EH (cell line): ENCODE measurements at regions not wholly inside any gene's neighbourhood (a gene's known extent, or its start where the extent isn't known, plus 50 kb on each side); places are given as distances from the start of the nearest gene placed in this dataset.
"Not testable (repeated sequence)": the region's sequence is repeated elsewhere in the genome, so short reads cannot be mapped to it uniquely, and the experiment has no call there.

ENCODE experiments used
- DNase-seq: peaks from one replicate; pipeline ENCODE4 v3.0.0-alpha.2; 2015; ENCODE audit warnings: low read depth

DNA sequence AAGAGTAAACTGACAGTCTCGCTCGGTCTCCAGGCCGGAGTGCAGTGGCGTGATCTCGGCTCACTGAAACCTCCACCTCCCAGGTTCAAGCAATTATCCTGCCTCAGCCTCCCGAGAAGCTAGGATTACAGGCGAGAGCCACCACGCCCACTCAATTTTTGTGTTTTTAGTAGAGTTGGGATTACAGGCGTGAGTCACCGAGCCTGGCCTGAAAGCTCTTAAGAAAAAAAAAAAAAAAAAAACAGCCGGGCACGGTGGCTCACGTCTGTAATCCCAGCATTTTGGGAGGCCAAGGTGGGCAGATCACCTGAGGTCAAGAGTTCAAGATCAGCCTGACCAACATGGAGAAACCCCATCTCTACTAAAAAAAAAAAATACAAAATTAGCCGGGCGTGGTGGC lies 55.3 kb upstream of the THOC2 start:
- DNase-seq: peak; percentile 30

DNA sequence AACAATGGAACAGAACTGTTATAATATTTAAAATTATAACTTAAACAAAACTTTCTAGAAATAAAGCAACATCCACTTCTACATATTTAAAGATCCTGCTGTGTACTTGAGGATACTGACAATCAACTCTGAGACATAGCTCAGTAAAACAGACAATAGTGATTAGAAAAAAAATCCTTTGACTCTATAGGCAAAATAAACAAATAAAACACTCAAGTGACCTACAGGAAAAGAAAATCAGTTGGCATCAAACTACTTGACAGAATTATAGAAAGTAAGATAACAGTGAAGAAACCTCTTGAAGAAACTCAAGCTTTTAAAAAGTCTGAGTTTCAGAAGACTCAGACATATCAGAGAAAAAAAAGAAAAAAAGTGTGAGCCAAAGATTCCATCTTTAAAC lies 55.9 kb upstream of the THOC2 start:
- DNase-seq: no peak

DNA sequence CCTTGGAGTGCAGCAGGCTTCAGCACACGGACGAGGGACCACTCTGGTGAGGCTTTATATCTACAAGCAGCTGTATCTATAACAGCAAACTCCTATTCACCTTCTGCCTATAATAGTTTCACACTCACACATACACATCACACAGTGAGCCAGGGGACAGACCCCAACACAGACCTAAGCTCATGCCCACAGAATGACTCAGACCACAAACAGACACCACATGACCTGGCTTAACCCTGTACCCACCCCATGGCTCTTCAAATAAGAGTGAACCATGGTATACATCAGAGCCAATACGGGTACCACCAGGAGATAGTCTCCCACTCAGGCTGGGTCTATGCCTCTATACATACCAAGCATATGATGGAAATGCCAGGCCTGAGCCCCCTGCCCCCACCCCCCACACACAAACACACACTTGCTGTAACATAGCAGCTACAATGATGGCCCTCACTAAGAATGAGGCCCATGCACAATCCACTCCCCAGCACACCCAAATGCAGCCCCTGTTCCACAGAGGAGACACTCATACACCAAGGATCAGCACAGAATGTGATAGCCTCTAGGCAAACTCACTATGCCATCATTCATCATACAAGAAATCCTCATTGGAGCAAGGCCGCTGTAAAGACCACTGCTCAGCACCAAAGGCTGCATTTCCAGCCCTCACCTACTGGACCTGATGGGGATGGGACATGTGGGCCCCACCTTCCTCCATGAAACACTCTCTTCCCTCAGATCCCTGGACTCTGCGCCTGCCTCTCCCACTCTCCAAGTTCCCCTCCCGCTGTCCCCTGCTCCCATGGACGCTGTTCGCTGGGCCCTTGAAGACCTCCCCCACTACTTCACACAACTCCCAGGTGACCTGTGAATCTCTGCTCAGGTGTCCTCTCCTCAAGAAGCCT lies 62.1 kb upstream of the XIAP start:
- peak; percentile 17 for DNase-seq

DNA sequence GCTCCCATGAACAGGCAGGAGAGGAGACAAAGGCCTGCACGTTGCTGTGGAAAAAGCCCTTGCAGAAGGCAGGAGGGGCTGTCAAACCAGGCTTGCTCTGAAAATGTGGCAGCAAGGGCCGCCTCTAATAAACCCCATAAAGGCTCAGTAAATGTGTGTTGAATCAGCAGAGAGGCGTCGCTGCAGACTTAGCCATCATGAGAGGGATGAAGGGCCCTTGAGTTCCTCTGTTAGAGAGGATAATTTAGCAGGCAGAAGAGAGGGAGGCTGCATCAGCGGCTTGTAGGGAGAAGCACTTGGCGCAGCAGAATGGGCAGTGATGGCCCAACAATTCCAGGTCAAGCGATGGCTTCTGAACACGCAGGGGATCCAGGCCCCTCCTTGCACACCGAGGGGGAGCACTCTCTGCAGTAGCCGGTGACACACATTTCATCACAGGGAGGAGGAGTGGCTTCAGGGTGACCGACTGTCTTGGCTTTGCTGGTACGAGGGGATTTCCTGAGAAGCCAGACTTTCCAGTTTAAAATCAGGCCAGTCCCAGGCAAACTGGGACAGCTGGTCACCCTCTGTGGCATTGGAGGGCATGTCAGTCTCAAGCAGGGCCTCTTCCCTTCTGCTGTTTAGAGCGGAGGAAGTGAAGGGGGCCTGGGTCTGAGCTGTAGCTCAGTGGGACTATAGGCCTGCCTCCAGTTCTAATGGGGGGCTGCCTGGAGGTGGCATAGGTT lies 61.0 kb upstream of the XIAP start:
- not testable (repeated sequence) for DNase-seq

DNA sequence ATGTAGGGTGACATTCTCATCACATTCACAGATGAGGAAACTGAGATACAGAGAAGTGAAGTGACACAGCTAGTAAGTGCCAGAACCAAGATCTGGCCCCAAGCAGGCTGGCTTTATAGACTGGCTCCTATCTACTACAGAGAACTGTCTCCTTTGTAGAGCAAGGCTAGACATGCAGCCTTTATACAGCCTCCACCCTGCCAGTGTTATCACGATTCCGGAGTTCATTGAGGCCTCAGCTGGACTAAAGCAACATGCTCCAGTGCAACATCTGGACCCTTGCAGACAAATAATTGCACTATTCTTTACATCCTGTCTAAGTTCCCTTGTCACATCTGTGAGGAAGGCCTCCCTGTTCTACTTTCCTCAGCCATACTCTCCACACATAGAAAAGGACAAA lies 58.0 kb upstream of the XIAP start:
- no peak for DNase-seq

DNA sequence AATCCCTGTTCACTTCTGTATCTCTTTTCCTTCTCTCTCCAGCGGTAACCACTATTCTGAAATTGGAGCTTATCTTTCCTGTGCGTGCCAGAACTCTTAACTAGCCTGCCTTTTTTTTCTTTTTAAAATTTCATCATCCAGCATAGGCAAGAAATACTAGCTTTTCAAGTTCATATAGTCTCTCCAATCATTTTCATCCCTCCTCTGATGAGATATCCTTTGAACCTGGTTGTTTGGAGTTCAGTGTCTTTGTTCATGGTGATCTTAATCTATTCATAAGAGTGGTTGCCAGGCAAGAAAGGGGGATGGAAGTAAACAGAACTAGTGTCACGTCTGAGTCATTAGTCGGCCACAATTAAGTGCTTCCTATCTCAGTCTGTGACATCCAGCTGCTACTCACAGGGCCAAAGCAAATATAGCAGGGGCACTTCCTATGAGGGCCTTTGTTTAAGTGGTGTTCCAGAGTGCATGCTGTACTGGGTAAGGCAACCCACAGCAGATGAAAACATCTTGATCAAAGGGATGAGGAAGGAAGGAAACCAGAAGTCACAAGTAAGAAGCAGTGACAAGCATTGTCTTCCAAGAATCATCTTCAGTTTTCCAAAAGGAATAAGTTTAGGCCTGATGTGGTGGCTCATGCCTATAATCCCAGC lies 56.4 kb upstream of the XIAP start:
- DNase-seq: peak; percentile 87

DNA sequence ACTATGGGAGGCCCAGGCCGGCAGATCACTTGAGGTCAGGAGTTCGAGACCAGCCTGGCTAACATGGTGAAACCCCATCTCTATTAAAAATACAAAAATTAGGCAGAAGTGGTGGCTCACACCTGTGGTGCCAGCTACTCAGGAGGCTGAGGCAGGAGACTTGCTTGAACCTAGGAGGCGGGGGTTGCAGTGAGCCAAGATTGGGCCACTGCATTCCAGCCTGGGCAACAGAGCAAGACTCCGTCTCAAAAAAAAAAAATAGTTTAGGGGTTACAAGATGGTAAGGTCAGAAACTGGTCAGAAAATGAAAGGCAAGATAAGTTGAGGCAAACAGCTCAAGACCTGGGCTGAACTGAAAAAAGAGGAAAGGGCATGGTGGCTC lies 55.9 kb upstream of the XIAP start:
- not testable (repeated sequence) for DNase-seq

DNA sequence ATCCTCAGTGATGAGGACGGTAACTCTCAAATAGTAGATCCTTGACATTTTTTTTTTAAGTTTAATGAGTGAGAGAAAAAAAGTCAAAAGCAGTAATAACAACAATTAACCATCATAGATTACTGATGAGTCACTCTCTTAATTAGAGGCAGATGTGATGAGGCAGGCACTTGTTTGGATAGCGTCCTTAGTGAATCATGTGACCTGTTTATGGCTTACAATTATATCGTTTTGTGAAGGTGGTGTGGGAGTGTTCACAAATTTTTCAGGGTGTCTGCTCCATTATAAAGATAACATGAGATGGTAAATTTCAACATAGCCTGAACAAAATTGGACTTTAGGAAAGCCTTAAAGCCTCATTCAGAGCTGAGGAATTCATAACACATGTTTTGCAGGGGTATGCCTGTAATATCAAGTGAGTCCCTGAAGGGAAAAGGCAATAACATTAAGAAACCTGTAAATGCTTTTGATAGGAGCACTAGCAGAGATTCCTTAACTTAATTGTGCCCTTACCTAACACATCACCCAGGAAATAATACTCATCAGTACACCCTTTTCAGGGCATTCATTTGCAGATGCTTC lies 51.9 kb upstream of the XIAP start:
- peak; percentile 71 for DNase-seq

DNA sequence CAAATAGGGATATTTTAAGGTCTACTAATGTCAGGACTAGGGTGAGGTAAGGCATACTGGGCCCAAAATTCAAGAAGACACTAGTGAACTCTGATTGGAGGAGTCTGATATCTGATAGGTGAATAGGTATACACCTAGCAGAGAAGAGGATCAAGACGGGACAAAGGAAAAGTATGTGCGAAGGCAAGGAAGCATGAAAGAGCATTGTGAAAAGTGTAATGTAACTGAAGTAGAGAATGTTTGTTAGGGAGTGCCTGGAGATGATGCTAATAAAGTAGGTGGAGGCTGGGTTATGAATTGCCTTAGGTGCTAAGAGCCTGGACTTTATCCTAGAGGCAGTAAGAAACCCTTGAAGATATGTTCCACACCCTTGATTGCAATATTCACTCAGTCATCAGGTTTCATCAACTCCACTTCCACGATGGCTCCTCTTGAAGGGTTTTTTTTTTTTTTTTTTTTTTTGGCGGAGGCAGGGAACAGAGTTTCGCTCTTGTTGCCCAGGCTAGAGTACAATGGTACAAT lies 49.9 kb upstream of the XIAP start:
- DNase-seq: no peak
